ENCODE measurements at regions not wholly inside any gene's neighbourhood (a gene's known extent, or its start where the extent isn't known, plus 50 kb on each side); places are given as distances from the start of the nearest gene placed in this dataset.

DNA sequence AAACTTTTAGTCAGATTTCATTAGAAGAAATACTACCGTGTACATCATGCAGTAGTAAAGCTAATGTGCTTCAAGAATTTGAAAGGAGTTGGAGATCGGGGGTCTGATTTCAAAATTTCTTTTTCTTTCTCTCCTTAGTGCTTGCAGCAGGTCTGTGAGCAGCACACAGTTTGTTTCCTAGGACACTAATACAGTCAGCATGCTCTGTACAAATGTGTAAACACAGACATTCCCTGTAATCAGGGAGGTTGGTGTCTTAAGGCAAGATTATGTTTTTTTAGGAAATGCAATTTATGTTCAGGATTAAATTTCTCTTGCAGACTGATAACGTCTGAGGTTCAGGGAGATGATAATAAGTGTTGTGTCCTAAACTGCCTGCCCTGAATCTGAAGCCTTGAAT is 142.7 kb downstream of the ALX1 start:
- TF ChIP-seq EZH2 (IDR thresholded peaks at IDR 0.05): no peak
- TF ChIP-seq, protein P1, sequence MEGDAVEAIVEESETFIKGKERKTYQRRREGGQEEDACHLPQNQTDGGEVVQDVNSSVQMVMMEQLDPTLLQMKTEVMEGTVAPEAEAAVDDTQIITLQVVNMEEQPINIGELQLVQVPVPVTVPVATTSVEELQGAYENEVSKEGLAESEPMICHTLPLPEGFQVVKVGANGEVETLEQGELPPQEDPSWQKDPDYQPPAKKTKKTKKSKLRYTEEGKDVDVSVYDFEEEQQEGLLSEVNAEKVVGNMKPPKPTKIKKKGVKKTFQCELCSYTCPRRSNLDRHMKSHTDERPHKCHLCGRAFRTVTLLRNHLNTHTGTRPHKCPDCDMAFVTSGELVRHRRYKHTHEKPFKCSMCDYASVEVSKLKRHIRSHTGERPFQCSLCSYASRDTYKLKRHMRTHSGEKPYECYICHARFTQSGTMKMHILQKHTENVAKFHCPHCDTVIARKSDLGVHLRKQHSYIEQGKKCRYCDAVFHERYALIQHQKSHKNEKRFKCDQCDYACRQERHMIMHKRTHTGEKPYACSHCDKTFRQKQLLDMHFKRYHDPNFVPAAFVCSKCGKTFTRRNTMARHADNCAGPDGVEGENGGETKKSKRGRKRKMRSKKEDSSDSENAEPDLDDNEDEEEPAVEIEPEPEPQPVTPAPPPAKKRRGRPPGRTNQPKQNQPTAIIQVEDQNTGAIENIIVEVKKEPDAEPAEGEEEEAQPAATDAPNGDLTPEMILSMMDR (IDR thresholded peaks at IDR 0.05): no peak

All from neural progenitor cell (in vitro differentiated cells).